ENCODE measurements at regions not wholly inside any gene's neighbourhood (a gene's known extent, or its start where the extent isn't known, plus 50 kb on each side); places are given as distances from the start of the nearest gene placed in this dataset.

- no peaks in the 10 kb centered on the region for H3K36me3 ChIP-seq (replicated peaks in 1 of 2; ENCODE audit: control insufficient read depth in 1 of 2, insufficient read depth in 2 of 2, low read length in 1 of 2)
- no peaks in the 10 kb centered on the region for H4K20me1 ChIP-seq (ENCODE audit: insufficient read depth)
- no peak for DNase-seq
- no peak overlapping the region for H2AFZ ChIP-seq (ENCODE audit: low read depth)
- no peaks in the 10 kb centered on the region for H3K9me3 ChIP-seq
- no peaks in the 10 kb centered on the region for H3K9me2 ChIP-seq
- H3K9ac ChIP-seq = no peak overlapping the region
- H3K4me1 ChIP-seq (ENCODE audit: control insufficient read depth in 1 of 2, insufficient read depth in 2 of 2, low read depth in 1 of 2, low read length in 1 of 2) = no peaks in the 10 kb centered on the region
- H3K4me3 ChIP-seq (ENCODE audit: low read depth in 2 of 2, low read length in 1 of 2) = no peak overlapping the region
- POLR2A ChIA-PET = no interaction called here
- CTCF ChIA-PET = no interaction called here
- no peaks in the 10 kb centered on the region for H3K79me2 ChIP-seq (ENCODE audit: insufficient read depth)
- TF ChIP-seq NFIC (IDR thresholded peaks at IDR 0.05; ENCODE audit: borderline replicate concordance) = no peak
- no peaks in the 10 kb centered on the region for H3K27me3 ChIP-seq (ENCODE audit: insufficient read depth)
- 0% methylated on average over 2 of the region's 2 CpGs for WGBS (ENCODE audit: low lambda C conversion rate)
- H3K4me2 ChIP-seq = no peak overlapping the region
- no peaks in the 10 kb centered on the region for H3F3A ChIP-seq (replicated peaks; ENCODE audit: insufficient read depth)
- no peak overlapping the region for H3K27ac ChIP-seq (ENCODE audit: low read depth in 2 of 2, low read length in 1 of 2)
Measured at GRCh38 chr4:27911047-27911446, 1050.4 kb downstream of the STIM2 start.

DNA sequence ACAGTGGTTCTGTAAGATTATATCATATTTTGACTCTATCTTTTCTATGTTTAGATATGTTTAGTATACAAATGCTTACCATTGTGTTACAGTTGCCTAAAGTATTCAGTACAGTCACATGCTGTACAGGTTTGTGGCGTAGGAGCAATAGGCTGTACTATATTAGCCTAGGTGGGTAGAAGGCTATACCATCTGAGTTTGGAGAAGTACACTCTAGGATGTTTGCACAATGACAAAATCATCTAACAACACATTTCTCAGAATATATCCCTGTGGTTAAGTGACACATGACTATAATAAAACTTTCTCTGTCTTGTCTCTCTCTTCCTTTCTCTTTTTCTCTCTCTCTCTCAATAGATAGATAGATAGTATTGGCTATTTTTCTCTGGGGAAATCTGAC lies 1053.1 kb downstream of the STIM2 start:
- Histone ChIP-seq H3K4me2 (no peak overlapping the region), H3K79me2 (ENCODE audit: insufficient read depth) (no peaks in the 10 kb centered on the region), H3K4me3 (ENCODE audit: low read depth in 2 of 2, low read length in 1 of 2) (no peak overlapping the region), H3F3A (replicated peaks; ENCODE audit: insufficient read depth) (no peaks in the 10 kb centered on the region), H3K27ac (ENCODE audit: low read depth in 2 of 2, low read length in 1 of 2) (no peak overlapping the region), H2AFZ (ENCODE audit: low read depth) (no peak overlapping the region), H4K20me1 (ENCODE audit: insufficient read depth) (no peaks in the 10 kb centered on the region), H3K4me1 (ENCODE audit: control insufficient read depth in 1 of 2, insufficient read depth in 2 of 2, low read depth in 1 of 2, low read length in 1 of 2) (no peaks in the 10 kb centered on the region), H3K9me2 (no peaks in the 10 kb centered on the region), H3K27me3 (ENCODE audit: insufficient read depth) (no peaks in the 10 kb centered on the region), H3K9me3 (no peaks in the 10 kb centered on the region), H3K9ac (no peak overlapping the region), H3K36me3 (replicated peaks in 1 of 2; ENCODE audit: control insufficient read depth in 1 of 2, insufficient read depth in 2 of 2, low read length in 1 of 2) (no peaks in the 10 kb centered on the region)
- ChIA-PET POLR2A (no interaction called here), CTCF (no interaction called here)
- 0% methylated on average over 1 of the region's 1 CpG for WGBS (ENCODE audit: low lambda C conversion rate)
- no peak for DNase-seq
- no peak for TF ChIP-seq TEAD4 (IDR thresholded peaks at IDR 0.05; ENCODE audit: borderline replicate concordance, insufficient read depth)
- no peak for TF ChIP-seq PBX3 (IDR thresholded peaks at IDR 0.05)
- TF ChIP-seq FOXM1 (IDR thresholded peaks at IDR 0.05; ENCODE audit: low read depth) = no peak

DNA sequence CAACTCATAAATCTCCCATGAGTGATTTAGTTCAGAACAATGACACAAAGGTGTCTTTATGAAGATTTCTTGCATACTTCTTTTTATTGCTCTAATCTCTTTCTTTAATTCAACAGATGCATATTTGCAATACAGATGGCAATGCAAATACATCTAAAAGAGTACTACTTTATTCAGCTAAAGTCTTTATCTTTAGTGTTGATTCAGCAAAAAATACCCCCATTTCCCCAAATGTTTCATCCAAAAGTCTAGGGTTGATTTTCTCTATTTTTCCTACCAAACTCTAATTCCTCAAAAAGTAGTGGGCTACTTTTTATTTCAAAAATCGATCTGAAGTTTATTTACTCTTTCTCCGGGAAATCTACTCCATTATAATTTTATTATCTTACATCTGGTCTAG lies 1055.2 kb downstream of the STIM2 start:
- DNase-seq = no peak
- H3K27me3 ChIP-seq (ENCODE audit: insufficient read depth) = no peaks in the 10 kb centered on the region
- no peaks in the 10 kb centered on the region for H3K36me3 ChIP-seq (replicated peaks in 1 of 2; ENCODE audit: control insufficient read depth in 1 of 2, insufficient read depth in 2 of 2, low read length in 1 of 2)
- no peaks in the 10 kb centered on the region for H3K9me2 ChIP-seq
- H3F3A ChIP-seq (replicated peaks; ENCODE audit: insufficient read depth) = no peaks in the 10 kb centered on the region
- ChIA-PET CTCF (no interaction called here), POLR2A (no interaction called here)
- H3K27ac ChIP-seq (ENCODE audit: low read depth in 2 of 2, low read length in 1 of 2) = no peak overlapping the region
- no peak overlapping the region for H3K4me2 ChIP-seq
- no peak overlapping the region for H3K9ac ChIP-seq
- H3K79me2 ChIP-seq (ENCODE audit: insufficient read depth) = no peaks in the 10 kb centered on the region
- no peak overlapping the region for H3K4me3 ChIP-seq (ENCODE audit: low read depth in 2 of 2, low read length in 1 of 2)
- no peaks in the 10 kb centered on the region for H3K4me1 ChIP-seq (ENCODE audit: control insufficient read depth in 1 of 2, insufficient read depth in 2 of 2, low read depth in 1 of 2, low read length in 1 of 2)
- TF ChIP-seq FOXJ3 (CRISPR knock-in tag; IDR thresholded peaks at IDR 0.05) (no peak), ELF1 (IDR thresholded peaks at IDR 0.05) (no peak)
- H3K9me3 ChIP-seq = no peaks in the 10 kb centered on the region
- no peaks in the 10 kb centered on the region for H4K20me1 ChIP-seq (ENCODE audit: insufficient read depth)
- 1% methylated on average over 2 of the region's 2 CpGs for WGBS (ENCODE audit: low lambda C conversion rate)
- no peak overlapping the region for H2AFZ ChIP-seq (ENCODE audit: low read depth)

All from SK-N-SH (cell line).